ENCODE measurements at regions not wholly inside any gene's neighbourhood (a gene's known extent, or its start where the extent isn't known, plus 50 kb on each side); places are given as distances from the start of the nearest gene placed in this dataset.
"Not testable (repeated sequence)": the region's sequence is repeated elsewhere in the genome, so short reads cannot be mapped to it uniquely, and the experiment has no call there.

DNA sequence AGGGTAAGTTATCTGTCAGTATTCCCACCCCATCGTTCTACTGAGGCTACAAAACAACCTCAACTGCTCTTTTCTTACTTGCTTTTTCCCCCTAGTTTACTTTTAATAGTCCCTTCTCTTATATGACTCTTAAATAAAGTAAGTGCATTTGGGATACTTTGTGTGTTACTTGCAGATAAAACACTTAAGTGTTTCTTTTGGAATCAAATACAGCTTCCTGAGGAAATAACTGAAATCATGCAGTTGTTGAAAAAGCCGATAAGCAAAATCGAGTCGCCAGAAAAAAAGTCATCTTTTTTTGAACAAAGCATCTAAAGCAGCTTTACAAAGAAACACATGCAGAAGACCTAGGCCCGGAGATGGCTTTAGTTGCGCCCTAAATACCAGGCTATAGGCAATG is 53.5 kb upstream of the EPB41L4A start:
- in situ Hi-C loops (cut with HindIII; ENCODE audit: low sequenced_read_pairs) = no loop called here

DNA sequence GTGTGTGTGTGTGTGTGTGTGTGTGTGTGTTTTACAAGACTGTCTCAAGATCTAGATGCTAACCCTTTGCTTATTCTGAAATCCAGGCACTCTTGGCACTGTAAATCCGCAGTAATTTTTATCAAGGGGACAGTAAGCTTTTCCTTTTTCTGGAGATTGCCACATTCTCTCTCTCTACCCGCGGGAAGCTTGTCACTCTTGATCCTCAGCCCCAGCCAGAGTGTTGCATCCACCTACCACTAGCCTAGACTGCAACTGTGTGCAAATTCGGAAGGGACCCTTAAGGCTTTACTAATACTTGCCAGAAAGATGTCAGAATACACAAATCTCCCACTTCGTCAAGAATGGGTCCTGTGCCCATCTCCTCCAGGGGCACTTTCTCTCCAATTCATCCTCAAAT is 54.9 kb upstream of the EPB41L4A start:
- in situ Hi-C loops (cut with HindIII; ENCODE audit: low sequenced_read_pairs) = no loop called here

DNA sequence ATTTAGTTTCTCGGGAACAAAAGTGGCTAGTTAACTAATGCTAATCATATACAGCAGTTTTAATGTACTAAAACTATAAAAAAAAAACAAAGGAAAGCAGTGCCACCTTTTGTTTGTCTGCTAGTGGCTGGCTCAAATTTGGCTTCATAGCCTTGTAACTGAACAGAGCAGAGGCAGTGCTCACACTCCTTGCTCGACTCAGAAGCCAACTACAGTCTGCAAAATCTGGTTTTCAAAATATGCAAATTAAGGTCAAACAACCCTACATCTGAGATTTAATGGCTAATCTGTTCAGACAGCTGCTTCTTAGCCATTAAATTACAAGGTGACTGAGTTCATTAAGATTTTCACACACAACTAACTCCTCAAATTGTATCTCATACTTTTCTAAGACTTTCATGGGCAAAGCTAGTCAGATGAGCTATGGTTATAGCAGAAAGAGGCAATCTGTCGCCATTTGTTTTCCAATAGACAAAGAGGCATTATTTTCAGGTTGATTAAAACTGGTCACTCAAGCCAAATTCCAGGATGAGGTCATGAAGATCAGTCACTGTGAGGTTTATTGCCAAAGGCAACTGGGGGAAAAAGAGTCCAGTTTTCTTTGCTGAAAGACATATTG is 56.8 kb upstream of the EPB41L4A start:
- in situ Hi-C loops (cut with HindIII; ENCODE audit: low sequenced_read_pairs) = no loop called here

DNA sequence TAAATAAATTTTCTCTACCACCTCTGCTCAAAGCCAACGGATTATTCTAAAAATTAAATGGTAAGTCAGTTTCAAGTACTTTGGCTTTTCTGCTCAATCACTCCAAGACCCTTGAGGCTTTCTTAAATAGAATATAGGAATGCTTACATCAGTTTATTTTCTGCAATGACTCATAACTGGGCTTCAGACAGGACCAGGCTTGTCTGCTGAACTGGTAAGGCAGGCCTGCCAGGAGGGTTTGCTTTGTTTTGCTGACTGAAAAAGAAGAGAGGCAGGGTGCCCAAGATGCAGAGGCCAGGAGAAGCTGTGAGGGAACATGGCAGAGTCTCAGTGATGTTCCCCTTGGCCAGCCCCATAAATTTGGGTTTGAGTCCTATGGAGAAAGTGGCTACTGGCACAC is 60.3 kb upstream of the EPB41L4A start:
- in situ Hi-C loops (cut with HindIII; ENCODE audit: low sequenced_read_pairs) = no loop called here

DNA sequence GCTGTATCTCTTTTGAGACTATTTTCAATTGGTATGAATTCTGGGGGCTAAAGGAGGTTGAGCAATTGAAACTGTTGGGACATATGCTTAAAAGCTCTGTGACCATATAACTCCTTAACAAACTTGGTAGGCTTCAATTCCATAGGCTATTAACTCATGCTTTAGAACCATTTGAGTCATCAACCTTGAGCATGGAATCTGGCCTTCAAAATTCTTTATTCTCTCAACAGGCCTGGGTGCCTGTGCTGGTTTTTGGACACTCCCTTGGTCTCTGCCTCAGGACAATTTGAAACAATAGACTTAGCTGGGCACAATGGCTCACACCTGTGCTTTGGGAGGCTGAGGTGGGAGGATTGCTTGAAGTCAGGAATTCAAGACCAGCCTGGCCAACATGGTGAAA is 61.4 kb upstream of the EPB41L4A start:
- in situ Hi-C loops (cut with HindIII; ENCODE audit: low sequenced_read_pairs) = no loop called here

DNA sequence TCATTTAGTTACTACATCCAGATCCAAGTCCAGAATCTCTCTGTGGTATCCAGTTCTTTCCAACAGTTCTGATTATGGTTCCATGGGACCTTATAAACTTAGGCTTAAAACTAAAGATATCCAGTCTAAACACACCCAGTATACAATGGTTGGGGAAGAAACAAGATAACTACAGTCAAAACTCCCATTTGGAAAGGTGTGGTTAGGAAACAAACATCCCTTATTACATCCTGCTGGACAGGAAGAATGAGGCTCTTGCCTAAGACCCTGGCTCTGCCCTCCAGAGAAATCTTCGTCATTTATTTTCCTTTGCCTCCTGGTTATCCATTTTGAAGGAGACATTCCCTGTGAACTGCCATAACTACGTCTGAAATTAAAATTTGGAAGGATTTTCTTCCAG is 64.6 kb upstream of the EPB41L4A start:
- in situ Hi-C loops (cut with HindIII; ENCODE audit: low sequenced_read_pairs) = no loop called here

DNA sequence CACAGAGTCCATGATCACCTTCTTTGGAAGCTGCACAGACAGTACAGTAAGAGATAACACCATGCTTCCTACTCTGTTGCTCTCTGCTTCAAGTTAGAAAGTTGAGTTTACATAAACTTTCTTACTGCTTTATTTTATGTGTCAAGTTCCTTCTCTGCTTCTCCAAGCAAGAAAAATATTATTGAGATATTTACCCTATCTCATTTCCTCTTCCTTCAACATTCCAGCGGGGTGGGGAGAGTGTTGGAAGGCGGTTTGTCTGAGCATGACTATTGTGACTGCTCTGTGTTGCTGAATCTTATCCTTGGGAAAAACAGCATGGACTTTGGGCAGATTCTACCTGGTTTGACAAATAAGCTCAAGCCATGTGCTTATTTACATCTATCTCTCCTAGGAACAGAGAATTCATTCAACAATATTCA is 66.9 kb upstream of the EPB41L4A start:
- in situ Hi-C loops (cut with HindIII; ENCODE audit: low sequenced_read_pairs) = no loop called here

DNA sequence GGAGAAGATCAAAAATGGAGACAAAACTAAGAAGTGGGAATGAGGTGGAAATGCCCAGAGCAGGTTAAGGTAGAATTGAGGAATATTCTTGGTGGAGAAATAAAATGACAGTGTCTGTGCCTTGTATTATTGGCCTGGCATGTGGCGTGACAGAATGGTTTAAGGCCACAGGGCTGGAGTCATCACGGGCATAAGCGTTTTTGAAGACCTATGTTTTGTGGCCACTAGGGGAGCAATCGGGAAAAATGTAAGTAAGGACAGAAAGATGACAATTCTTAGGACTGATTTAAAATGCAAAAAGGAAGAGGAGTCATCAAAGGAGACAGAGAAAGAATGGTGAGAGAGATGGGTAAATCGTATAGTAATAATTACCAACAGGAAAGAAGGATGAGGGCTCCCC is 72.2 kb upstream of the EPB41L4A start:
- in situ Hi-C loops (cut with HindIII; ENCODE audit: low sequenced_read_pairs) = no loop called here

DNA sequence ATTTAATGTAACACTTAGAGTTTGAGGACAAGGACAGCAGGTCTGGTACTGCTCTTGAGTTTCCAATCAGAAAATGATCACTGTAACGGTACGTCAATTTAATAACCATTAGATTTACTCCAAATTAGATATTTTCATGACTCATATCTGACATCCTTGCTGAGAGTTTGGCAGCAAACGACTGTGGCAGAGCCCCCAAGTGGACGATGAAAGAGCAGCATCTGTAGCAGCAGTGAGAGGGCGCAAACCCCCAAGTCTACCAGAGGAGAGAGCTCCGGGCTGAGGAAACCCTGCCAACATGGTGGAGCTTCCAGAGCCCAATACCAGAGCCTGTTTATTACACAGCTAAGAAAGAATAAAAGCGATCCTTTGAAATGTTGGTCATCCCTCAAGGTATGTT is 73.2 kb upstream of the EPB41L4A start:
- in situ Hi-C loops (cut with HindIII; ENCODE audit: low sequenced_read_pairs) = no loop called here

DNA sequence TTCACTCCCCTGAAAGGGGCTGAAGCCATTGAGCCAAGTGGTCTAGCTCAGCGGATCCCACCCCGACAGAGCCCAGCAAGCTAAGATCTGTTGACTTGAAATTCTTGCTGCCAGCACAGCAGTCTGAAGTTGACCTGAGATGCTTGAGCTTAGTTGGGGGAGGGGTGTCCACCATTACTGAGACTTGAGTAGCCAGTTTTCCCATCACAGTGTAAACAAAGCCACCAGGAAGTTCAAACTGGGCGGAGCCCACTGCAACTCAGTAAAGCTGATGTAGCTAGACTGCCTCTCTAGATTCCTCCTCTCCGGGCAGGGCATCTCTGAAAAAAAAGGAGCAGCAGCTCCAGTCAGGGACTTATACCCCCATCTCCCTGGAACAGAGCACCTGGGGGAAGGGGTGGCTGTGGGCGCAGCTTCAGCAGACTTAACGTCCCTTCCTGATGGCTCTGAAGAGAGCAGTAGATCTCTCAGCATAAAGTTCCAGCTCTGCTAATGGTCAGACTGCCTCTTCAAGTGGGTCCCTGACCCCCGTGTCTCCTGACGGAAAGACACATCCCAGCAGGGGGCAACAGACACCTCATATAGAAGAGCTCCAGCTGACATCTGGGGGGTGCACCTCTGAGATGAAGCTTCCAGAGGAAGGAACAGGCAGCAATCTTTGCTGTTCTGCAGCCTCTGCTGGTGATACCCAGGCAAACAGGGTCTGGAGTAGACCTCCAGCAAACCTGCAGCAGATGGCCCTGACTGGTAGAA is 84.8 kb upstream of the EPB41L4A start:
- in situ Hi-C loops (cut with HindIII; ENCODE audit: low sequenced_read_pairs) = not testable (repeated sequence)

DNA sequence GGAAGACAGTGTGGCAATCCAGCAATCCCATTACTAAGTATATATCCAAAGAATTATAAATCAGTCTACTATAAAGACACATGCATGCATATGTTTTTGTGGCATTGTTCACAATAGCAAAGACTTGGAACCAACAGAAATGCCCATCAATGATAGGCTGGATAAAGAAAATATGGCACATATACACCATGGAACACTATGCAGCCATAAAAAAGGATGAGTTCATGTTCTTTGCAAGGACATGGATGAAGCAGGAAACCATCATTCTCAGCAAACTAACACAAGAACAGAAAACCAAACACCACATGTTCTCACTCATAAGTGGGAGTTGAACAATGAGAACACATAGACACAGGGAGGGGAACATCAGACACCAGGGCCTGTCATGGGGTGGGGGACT is 90.0 kb upstream of the EPB41L4A start:
- in situ Hi-C loops (cut with HindIII; ENCODE audit: low sequenced_read_pairs) = not testable (repeated sequence)

DNA sequence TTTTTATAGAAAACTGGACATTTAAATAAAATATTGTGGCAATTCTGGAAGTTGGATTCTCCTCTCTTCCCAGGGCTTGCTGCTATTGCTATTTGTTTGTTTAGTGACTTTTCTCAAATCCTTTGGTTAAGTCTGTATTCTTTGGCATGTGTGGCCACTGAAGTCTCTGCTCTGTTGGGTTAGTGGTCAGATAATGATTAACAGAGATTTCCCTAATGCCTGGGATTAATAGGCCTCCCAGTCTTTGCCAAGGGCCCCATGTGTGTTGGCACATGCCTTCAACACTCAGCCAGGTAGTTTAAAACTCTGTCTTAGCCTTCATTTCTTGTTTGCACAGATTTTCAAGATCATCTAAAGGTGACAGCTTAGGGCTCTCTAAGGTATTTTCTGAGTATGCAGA is 92.8 kb upstream of the EPB41L4A start:
- in situ Hi-C loops (cut with HindIII; ENCODE audit: low sequenced_read_pairs) = no loop called here

DNA sequence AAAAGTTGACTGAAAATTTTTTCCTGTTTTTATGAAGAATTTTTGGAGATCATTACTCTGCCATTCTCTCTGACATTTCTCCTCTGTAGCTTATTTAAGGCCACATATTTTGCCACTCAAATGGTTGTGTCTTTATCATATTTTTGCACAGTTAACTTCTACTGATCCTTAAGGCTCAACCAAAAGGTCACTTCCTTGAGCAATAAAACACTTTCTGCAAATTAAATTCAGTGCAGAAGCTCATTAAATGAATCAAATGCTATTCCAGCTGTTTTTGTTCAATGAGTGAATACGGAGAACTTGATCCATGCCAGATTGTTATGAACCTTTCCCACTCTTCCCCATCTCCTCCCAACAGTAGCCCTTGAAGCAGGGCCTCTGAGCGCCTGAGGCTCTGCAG is 93.8 kb upstream of the EPB41L4A start:
- in situ Hi-C loops (cut with HindIII; ENCODE audit: low sequenced_read_pairs) = no loop called here

DNA sequence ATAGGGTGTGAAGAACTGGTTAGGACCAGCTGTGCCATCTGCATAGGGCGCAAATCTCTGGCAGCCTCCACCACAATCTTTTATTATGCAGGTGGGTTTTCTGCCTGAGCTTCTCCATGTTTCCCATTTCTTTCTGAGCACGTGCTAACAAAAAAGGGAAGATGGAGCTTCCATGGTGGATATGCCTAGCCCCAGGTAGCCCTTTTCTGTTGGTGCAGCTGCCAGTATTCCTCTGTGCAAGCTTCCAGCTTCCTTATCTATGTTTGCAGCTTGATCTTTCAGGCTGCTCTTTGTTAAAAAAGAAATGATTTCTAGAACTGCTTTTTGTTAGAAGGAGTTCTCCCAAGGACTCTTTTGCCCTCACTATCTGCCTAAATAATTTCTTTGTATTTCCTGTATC is 95.0 kb upstream of the EPB41L4A start:
- in situ Hi-C loops (cut with HindIII; ENCODE audit: low sequenced_read_pairs) = no loop called here

DNA sequence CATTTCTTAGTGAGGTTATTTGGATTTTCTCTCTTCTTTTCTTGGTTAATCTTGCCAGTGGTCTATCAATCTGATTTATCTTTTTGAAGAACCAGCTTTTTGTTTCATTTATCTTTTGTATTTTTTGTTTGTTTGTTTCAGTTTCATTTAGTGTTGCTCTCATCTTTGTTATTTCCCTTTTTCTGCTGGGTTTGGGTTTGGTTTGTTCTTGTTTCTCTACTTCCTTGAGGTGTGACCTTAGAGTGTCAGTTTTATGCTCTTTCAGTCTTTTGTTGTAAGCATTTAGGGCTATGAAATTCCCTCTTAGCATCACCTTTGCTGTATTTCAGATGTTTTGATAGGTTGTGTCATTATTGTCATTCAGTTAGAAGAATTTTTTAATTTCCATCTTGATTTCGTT is 101.4 kb upstream of the EPB41L4A start:
- in situ Hi-C loops (cut with HindIII; ENCODE audit: low sequenced_read_pairs) = not testable (repeated sequence)

DNA sequence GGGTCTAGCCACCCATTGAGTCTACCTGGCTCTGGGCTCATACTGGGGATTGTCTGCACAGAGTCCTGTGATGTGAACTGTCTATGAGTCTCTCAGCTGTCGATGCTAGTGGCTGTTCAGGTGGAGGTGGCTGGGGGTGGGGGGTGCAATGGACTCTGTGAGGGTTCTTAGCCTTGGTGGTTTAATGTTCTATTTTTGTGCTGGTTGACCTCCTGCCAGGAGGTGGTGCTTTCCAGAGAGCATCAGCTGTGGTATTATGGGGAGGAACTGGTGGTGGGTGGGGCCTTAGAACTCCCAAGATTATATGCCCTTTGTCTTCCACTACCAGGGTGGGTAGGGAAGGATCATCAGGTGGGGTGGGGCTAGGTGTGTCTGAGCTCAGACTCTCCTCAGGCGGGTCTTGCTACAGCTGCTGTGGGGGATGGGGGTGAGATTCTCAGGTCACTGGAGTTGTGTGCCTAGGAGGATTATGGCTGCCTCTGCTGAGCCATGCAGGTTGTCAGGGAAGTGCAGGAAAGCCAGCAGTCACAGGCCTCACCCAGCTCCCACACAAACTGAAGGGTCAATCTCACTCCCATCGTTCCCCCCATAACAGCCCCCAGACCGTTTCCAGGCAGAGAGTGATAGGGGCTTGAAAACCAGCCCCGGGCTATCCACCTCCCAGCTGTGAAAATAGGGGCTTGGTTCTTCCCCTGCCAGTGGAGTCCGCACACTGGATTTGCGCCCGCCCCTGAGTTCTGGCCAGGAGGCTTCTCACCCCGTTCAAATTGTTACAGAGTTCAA is 104.0 kb upstream of the EPB41L4A start:
- in situ Hi-C loops (cut with HindIII; ENCODE audit: low sequenced_read_pairs) = not testable (repeated sequence)

DNA sequence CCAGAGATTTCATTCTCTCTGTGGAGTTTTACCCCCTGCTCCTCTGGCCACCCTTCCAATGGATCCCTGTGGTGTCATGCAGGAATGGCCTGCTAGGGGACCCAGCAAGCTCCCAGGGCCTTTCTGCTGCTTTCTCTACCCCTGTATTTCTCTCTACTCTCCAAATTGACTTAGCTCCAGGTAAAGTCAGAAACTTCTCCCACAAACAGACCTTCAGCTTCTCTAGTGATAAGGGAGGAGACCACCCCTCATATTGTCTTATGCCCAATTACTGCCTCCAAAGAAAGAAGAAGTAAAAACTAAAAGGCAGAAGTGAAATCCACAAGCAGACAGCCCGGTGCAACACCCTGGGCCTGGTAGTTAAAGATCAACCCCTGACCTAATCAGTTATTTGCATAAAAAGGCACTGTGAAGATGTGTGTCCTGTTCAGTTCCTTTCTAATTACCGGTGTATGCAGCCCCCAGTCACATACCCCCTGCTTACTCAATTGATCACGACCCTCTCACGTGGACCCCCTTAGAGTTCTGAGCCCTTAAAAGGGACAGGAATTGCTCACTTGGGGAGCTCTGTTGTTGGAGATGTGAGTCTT is 104.7 kb upstream of the EPB41L4A start:
- in situ Hi-C loops (cut with HindIII; ENCODE audit: low sequenced_read_pairs) = not testable (repeated sequence)

DNA sequence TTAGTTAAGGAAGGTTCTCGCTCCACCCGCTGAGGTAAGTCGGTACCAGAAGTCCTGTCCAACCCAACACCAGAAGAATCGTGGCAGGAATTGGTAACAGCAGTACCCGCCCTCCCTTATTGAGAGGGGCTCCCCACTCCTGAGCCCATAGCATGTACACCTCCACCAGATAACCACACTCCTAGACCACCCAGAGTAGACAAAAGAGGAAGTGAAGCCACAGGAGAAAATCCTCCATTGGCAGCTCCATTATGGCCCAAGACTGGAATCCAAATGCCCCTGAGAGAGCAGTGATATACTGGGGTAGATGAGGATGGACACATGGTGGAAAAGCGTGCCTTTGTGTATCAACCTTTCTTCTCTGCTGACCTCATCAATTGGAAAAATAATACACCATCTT is 106.1 kb upstream of the EPB41L4A start:
- in situ Hi-C loops (cut with HindIII; ENCODE audit: low sequenced_read_pairs) = no loop called here

DNA sequence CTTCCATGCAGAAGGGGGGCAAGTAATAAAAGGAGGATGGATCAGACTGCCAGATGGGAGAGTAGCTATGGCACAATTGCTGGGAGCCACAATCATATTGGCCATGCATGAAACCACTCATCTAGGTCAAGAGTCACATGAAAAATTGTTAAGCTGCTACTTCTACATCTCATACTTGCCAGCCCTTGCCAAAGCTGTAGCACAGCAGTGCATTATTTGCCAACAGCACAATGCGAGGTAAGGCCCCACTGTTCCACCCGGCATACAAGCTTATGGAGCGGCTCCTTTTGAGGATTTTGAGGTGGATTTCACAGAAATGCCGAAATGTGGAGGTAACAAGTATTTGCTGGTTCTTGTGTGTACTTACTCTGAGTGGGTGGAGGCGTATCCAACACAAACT is 109.9 kb upstream of the EPB41L4A start:
- in situ Hi-C loops (cut with HindIII; ENCODE audit: low sequenced_read_pairs) = no loop called here

DNA sequence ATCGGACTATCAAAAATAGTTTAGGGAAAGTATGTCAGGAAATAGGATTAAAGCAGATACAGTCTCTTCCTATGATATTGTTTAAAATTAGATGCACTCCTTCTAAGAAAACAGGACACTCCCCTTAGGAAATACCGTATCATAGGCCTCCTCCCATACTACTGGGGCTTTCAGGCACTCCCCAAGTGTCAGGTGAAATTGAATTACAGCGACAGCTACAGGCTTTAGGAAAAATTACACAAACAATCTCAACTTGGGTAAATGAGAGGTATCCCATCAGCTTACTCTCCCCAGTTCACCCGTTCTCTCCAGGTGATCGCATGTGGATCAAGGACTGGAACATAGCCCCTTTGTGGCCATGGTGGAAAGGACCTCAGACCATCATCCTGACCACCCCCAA is 110.4 kb upstream of the EPB41L4A start:
- in situ Hi-C loops (cut with HindIII; ENCODE audit: low sequenced_read_pairs) = no loop called here

DNA sequence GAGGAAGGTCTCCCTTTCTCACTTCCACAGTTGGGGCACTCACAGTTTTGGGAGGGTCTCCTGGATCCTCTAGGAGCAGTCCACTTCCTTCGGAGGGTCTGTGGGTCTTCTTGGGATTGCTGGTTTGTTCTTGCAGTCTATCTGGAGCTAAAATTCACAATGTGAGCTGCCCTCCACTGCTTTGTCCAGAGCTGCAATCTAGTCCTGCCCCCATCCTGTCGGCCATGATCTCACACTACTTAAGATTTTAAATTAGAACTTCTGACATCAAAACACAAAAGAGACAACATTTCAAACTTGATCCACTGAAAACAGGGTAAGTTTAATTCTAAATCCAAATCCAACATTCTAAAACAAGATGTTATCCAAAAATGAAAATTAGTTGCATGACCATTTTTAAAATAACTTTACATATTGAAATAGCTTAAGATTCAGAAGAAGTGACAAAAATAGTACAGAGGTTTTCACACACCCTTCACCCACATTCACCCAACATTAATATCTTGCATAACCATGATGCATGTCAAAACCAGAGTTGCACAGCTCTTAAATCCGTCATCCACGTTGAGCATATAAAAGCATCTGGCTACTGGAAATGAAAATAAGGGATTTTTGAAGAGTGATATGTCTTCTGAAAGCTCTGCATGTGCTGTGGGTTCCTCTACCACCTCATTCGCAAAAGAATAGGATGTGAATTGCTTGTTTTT is 113.7 kb upstream of the EPB41L4A start:
- in situ Hi-C loops (cut with HindIII; ENCODE audit: low sequenced_read_pairs) = no loop called here
